NCI-H446 treated with DMSO at 0.1 percent for 48 hours (cell line): ENCODE measurements at regions not wholly inside any gene's neighbourhood (a gene's known extent, or its start where the extent isn't known, plus 50 kb on each side); places are given as distances from the start of the nearest gene placed in this dataset.

Source experiments
- DNase-seq: peaks from one replicate; lab custom pipeline; 2025; lab: John Stamatoyannopoulos, UW

DNA sequence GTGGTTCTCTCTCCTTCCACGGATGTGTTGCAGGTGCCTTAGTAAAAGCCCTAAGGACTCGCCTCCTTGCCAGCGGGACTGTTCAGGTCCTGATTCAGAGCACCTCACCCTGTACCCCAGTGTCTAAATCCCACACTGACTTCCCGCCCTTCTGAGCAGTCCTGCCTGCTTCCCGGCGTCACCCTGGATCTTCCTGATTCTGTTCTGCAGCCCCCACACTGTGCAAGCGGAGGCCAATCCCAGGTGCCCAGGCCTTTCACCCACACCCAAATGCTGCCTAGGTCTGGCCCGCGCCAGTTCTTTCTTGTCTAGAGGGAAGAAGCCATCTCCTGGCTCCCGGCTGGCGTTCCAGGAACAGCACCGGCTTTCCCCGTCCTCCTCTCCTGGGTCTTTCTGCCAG is 95.9 kb upstream of the GALNT2 start:
- no peak for DNase-seq

DNA sequence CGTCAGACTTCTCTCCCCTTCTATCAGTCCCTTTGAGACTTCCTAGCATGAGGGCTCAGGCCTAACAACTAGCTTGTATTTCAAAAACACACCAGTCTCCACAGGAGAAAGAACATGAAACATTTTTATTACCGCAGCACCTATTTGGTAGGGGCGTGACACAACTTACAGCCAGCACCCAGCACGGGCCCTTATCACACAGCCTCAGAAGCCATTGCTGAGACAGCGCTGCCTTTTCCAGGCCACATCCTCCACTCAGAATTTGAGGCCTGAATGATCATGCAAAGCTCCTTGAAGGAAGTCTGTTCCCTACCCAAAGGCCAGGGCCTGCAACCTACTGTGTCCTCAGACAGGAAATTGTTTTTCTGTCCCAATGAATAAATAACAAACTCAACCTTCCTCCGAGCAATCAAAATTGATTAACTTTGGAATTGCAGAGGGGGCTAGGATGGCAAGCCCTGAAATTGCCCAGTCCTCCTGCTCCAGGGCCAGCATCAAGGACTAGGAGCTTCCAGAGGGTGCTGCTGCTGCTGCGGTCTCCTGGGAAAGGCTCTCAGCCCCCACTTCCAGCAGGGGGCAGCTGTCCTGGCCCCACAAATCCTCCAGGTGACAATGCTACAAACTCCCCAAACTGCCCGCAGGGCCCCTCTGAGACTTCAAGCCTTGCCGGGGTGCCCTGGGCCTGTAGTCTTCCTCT is 94.3 kb upstream of the GALNT2 start:
- DNase-seq = no peak

DNA sequence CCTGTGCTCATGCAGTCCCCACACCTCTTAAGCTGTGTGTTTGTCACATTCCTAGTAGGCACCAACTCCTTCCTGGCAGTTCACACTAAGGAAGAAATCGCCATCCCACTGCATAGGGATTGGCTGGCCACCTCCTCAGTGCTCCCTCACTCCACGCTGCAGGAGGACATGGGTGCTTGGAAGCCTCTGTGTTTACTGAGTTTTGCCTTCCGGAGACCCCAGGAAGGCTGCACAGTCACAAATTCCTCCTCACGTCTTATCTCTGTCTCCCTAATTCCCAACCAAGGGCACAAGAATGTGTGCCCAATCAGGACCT is 93.8 kb upstream of the GALNT2 start:
- DNase-seq = no peak

DNA sequence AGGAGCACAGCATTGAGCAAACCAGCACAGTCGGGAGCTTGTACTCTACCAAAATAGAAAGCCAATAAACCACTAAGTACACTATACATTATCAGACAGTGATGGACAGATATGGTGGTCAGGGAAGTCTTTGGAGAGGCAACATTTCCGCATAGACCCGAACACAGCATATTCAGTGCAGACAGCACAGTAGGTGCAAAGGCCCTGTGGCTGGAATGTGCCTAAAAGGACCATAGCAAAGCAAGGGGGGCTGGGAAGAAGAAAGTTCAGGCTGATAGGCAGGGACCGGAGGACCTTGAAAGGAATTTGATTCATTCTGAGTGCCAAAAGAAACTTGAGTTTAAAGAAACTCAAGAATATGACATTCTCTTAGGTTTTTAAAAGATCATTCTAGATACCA is 92.0 kb upstream of the GALNT2 start:
- no peak for DNase-seq

DNA sequence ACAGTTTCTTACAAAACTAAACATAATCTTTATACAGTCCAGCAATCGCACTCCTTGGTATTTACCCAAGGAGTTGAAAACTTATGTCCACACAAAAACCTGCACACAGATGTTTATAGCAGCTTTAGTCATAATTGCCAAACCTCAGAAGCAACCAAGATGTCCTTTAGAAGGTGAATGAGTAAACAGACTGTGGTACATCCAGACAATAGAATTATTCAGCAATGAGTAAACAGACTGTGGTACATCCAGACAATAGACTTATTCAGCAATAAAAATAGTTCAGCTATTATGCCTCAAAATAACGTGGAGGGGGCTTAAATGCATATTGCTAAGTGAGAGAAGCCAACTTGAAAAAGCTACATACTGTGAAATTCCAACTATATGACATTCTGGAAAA is 87.0 kb upstream of the GALNT2 start:
- DNase-seq = no peak

DNA sequence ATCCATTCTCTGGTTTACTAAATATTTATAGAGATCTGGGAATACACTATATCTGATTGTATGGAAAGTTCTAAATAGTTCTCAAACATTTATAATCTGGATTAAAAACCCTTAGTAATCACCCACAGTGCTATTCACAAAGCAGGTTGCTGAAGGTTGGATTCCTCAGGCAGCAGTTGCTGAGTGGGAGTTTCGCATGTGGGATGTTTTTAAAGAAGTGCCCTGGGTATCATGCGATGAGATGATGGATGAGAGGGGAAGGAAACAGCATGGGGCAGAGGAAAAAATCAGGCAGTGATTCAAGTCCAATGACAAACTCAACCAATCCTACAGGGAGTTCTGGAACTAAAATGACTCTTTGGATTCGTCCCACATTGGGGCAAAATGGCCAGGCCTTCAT is 85.3 kb upstream of the GALNT2 start:
- DNase-seq = no peak

DNA sequence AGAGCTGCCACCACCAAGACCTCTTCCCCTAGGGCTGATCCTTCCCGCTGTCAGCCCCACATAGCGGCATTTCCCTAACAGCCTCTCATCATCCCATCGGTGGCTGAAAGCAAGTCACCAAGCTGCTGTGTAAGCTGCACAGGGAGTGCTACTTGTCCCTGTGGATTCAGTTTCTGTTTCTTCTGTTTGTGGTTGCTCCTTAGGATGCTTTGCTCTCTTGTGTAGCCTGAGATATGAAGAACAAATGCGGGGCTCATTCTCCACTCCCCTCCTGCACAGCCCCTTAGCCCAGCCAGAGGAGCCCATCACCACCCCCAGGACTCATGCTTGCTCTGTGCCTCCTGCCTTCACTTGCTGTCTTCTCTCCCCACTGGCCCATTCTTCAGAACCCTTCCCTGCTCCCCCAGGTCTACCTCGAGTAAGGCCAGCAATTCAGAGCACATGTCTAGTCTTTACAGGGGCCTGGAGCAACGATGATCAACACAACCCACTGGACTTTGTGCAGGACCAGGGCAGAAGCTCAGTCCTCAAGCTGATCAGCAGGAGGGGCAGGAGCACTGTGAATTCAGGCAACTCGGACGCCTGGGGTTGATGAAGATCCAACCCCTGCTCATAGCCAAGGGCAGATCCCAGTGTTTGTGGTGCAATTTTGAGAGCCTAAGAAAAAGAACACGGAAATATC is 82.6 kb upstream of the GALNT2 start:
- no peak for DNase-seq

DNA sequence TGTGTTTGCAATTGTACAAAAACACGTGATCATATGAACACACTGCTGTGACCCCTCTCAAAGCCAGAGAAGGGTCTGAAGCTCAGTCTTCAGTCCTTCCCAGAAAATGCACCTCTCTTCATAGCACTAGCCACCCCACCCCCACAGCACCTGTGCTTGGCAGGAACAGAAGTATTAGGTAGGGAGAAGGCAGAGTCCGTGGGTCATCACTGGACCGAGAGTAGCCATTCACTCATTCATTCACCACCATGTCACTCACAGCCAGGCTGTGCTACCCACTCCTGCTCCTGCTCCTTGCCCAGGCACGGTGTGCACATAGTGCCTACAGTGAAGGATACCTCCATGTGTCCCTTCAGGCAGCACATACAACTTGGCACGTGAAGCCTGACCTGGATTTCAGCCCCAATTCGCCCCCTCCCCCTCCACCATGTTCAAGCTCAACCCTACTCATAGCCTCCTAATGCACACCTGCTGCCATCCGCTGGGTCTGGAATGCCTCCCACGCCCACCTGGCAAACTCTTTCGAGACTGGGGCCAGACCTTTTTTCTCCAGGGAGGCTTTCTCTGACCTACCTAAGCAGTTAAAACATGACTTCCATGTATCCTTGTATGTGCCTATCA is 81.9 kb upstream of the GALNT2 start:
- no peak for DNase-seq

DNA sequence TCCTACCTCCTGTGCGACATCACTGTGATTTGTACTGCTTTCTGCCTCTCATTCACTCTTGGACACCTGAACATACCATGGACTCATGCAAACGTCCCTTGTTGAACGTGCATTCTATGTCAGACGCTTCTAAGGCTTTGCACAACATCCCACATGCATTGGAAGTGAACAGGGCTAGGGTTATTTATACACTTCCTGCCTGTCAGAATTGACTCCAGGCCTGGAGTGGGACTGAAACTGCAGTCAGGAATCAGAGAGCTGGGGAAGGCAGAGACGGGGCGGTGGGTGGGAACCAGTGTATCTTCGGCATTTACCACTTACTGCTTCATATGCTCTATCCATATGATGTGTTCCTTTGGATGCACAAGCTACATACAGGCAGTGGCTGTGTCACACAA is 81.4 kb upstream of the GALNT2 start:
- no peak for DNase-seq

DNA sequence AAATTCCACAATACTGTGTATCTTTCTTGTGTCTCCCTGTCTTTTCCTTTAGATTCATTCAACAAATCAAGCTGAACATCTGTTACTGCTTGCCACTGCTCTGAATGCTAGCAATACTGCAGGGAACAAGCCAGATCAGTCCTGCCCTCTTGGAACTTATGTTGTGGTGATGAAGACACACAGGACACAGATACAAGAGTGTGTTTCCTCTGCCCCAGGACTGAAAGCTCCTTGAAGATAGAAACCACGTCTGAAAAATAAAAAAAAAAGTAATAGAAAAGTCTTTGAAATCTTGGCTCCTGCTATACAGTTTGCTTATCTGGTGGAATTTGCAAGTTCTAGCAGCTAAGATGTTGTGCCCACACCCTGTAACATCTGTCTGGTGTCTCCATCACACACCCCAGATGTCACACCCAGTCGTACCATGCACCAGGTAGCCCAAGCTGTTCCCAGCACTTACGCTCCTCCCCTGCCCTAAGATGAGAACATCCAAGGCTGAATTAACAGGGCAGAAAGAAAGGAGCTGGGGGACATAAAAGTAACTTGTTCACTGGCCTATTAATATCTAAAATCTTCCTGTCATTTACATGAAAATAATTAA is 80.2 kb upstream of the GALNT2 start:
- DNase-seq = no peak

DNA sequence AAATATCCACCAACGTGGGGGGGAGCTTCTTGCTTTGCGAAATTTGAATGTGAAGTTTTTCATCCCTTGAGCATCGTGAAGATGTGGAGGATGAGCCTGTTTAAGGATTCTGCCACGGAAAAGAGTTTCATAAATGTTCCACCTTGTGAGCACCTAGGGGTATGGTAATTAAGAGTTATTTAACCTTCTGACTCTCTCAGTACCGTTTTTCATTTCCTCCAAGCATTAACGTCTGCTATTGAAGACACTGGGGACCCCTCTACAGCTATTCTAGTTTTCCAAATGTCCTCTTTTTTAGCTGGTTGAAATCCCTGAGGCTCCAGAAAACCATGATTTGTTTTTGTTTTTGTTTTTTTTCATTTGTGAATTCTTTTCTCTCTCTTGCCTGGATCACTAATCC is 79.1 kb upstream of the GALNT2 start:
- no peak for DNase-seq

DNA sequence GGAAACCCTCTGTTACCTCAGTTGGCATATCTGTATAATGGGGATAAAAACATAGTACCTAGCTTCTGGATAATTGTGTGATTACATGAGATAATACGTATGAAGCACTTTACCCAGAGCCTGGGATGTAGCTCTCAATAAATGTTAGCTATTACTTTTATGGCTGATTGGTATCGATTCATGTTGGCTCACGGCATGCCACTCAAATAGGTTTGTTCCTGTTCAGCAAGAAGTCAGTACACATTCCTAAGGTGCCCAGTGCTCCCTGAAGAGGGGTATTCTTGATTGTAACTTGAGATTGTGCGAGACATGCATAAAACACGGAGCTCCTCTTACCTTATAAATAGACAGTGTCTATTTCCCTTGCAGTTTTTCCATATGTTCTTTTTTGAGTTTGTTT is 78.5 kb upstream of the GALNT2 start:
- DNase-seq = no peak

DNA sequence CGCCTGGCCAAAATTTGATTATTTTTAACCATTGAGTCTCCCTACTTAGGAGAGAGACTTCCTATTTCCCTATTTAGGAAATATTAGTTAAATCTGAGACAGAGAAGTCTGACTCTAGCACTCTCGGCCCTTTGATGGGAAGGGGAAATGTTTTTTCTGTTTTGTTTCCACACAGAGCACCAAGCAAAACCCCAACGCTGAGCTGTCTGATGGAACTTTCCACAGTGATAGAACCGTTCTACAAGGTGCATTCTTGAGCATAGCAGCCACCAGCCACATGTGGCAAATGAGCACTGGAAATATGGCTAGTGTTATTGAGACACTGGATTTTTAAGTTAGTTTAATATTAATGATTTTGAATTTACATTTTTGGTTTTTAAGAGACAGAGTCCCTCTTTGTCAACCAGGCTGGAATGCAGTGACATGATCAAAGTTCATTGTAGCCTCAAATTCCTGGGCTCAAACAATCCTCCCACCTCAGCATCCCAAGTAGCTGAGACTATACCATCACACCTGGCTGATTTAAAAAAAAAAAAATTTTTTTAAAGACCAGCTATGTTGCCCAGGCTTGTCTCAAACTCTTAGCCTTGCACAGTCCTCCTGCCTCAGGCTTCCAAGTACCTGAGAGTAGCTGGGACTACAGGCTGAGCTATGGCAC is 77.3 kb upstream of the GALNT2 start:
- no peak for DNase-seq

DNA sequence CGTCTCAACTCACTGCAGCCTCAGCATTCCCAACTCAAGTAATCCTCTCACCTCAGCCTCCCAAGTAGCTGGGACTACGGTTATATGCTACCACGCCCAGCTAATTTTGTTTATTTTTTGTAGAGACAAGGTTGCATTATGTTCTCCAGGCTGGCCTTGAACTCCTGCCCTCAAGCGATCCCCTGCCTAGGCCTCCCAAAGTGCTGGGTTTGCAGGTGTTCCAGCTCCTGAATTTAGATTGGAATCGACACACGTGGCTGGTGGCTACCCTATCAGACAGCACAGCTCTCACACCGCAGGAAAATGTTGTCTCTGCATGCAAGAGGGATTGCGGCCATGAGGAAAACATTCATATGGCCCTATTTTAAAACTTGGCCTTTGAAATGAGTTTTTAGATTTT is 76.7 kb upstream of the GALNT2 start:
- DNase-seq = no peak

DNA sequence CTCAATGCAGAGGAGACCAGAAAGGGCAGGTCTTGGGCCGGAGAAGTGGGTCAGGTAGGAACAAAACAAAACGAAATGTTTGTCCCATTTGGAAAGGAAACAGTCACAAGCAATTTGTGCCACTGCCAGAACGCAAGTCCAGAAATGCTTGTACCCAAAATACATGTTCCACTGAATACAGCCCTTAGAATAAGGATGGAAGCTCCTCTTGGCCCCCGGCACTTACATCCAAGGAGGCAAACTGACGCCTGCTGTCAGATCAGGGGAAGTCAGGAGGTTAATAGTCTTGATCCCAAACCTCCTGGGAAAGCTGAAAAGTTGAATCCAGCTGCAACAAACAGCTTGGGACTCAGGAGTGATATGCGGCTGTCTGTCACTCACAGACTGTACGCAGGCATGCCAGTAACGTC is 75.9 kb upstream of the GALNT2 start:
- no peak for DNase-seq

DNA sequence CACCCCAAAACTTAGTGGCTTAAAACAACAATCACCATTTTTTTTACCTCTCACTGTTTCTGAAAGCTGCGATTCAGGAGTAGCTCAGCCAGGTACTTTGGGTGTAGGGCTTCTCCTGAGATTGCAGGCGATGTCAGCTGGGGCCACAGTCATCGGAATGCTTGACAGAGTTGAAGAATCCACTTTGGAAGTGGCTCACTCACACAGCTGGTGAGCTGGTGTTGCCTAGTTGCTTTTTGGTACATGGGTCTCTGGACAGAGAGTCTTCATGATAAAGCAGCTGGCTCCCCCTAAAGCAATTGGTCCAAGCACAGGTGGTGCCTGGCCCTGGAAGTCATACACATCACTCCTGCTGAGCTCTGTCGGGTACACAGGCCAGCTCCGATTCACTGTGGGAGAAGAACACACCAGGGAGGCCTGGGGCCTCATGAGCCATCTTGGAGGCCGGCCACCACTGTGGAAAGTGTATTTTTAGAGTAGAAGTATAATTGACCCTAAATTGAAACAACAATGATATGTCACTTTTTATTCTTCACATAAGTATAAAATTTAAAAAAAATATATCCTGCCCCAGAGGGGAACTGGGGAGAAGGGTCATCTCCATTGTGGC is 75.2 kb upstream of the GALNT2 start:
- no peak for DNase-seq

DNA sequence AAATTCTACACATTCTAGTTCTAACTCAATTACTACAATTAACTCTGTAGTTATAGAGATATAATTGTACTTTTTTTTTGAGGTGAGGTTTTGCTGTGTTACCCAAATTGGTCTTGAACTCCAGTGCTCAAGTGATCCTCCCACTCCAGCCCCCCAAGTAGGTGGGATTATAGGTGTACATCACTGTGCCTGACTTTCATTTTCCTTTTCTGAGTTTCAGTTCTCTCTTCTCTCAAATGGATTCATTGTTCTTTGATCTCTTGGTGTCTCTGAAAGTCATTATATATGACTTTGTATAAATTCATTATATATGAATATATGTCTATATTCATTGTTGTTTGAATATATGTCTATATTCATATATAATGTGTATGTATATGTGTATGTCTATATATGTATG is 74.0 kb upstream of the GALNT2 start:
- DNase-seq = no peak

DNA sequence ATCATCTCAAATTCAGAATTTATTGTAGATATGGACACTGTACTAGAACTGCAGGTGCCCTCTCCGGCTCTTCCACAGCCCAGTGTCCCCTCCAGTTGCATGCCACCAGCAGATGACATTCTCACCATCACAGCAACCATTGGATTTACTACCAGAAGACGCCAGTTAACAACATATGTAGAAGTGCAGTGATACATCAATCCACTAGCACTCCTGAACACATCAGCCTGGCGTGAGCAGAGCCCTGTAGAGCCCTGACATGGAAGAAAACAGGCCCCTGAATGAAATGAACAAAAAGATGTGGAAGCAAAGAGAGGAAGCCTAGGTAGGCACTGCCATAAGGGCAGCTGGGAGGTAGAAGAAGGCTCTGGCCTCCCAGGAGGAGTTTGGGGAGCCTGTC is 73.1 kb upstream of the GALNT2 start:
- DNase-seq = no peak

DNA sequence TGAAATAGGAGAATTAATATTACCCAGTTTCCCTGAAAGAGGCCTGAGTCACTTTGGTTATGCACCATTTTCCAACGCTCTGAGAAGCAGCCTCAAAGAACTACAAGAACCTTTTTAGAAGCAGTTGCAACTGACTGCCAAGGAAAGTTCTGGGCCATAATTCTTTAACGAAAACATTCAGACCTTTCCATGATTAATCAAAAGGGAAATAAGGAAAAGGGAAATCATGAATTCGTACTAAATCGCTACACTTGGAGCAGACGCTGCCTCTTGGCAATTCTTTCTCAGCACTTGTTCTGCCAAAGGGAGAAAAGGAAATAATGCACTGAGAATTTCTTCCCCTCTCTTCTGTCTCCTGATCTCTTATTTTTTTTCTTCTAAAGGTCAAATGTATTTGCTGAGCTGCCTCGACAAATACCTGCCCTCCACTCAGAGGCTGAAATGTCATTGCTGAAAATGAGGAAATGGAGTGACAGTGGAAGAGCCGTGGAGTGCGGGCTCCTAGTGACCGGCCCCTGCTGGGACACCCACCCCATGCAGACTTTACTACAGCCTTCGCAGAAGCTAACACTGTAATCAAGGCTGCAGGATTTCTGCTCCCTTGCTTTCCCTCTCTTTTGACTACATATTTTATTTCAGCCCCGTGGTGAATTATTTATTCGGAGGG is 67.9 kb upstream of the GALNT2 start:
- no peak for DNase-seq

DNA sequence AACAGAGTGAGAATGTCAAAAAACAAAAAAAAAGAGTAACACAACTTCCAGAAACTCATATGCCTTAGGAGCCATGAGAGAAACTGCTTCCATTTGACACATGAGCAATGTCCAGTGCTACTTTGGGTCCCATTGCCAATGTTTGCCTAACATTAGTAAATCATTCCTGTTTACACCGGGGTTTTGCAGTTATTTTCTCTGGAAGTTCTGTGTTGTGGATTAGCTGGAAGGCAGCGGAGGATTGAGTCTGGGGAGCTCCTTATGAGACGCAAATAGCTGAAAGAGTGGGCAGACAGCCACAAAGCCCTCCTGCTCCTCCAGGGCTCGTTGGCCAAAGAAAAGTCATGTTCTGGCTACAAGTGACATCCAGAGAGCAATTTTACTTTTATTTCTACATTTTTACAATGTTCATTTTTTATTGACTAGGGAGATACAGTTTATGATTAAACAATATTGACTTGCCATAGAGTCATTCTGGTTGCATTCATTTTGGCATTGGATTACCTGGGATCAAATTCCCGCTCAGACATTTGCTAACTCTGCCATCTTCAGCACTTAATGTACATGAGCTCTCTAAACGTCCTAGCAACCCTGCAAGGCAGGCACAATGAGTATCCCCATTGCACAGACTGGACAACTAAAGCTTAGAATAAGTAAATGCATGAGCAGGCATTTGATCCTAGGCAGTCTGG is 66.4 kb upstream of the GALNT2 start:
- DNase-seq = no peak

DNA sequence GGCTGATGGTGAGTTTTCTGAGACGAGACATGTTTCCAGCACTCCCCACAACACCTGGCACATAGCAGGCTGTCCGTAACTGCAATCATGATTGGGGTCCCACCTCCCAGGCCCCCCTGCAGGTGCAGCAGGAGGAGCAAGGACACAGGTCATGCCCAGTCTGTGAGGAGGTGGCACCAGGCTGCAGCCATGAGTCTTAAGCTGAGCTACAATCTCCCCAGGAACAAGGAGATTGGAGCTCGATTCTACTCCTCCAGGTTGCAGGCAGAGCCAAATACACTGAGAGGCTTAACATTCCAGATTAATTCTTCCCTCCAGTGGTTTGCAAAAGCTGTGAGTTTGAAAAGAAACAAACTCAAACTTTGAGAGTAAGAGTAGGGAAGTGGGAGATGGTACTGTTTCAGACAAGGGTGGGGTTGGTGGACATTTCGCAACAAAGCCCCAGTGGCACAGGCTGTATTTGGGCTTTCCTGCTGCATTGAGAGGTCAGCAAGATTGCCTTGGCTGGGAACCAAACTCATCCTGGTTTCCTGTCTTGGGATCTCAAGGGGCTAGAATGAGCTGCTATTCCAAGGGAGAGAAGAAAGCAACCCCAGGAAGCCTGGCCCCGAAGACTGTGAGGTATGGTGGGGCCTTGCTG is 64.8 kb upstream of the GALNT2 start:
- no peak for DNase-seq
